Ovary (tissue), 3 donors: ENCODE measurements at regions not wholly inside any gene's neighbourhood (a gene's known extent, or its start where the extent isn't known, plus 50 kb on each side); places are given as distances from the start of the nearest gene placed in this dataset.

Experiments used
- CTCF ChIP-seq, 3 donors: fragments of 450-650 bp in 2 of 3; fragments of 200-600 bp in 1 of 3; IDR thresholded peaks; one replicate each; pipeline versions ENCODE4 v1.5.1 to v1.8.0; 2016 to 2022; ENCODE audit warnings: antibody characterized with exemption in 3 of 3, mild to moderate bottlenecking in 1 of 3
- EP300 ChIP-seq: sonication (generic); formaldehyde crosslinking; IDR thresholded peaks from one replicate; pipeline ENCODE4 v1.6.1; 2017; ENCODE audit warnings: antibody characterized with exemption
- POLR2A ChIP-seq: fragments of 450-650 bp; IDR thresholded peaks from one replicate; pipeline ENCODE4 v1.6.1; 2017; ENCODE audit warnings: antibody characterized with exemption, mild to moderate bottlenecking, moderate library complexity
- donor health status: DM: no; HTN: no; CAD: no.

- TF ChIP-seq CTCF (IDR thresholded peaks at IDR 0.05) = no peak
- TF ChIP-seq POLR2A = no peak
- no peak for TF ChIP-seq EP300
Measured at GRCh38 chr2:163455815-163456214, 280.0 kb downstream of the FIGN start.
